GM18867 (cell line): ENCODE measurements at regions not wholly inside any gene's neighbourhood (a gene's known extent, or its start where the extent isn't known, plus 50 kb on each side); places are given as distances from the start of the nearest gene placed in this dataset.
A peak's percentile ranks its signal among the peaks of the same experiment; 100 is the strongest.

ENCODE experiments used
- ATAC-seq: cut with Tn5 transposase; IDR thresholded peaks from one replicate; pipeline ENCODE4 v1.9.1; 2021; ENCODE audit warnings: mild to moderate bottlenecking, moderate library complexity; ENCODE audit not compliant: unreplicated experiment

- no peak for ATAC-seq
Observed at GRCh38 chr3:72153477-72154314, 368.7 kb upstream of the PROK2 start.

- ATAC-seq = no peak
Observed at GRCh38 chr3:72152551-72153476, 367.9 kb upstream of the PROK2 start.

- ATAC-seq = no peak
Observed at GRCh38 chr3:72151465-72152238, 366.7 kb upstream of the PROK2 start.

GRCh38 chr3:72150634-72151412, 365.9 kb upstream of the PROK2 start:
- ATAC-seq = no peak

- ATAC-seq = no peak
Observed at GRCh38 chr3:72149645-72150300, 364.8 kb upstream of the PROK2 start.

- ATAC-seq = no peak
Observed at GRCh38 chr3:72147600-72147999, 362.7 kb upstream of the PROK2 start.

- ATAC-seq = no peak
Observed at GRCh38 chr3:72145506-72146380, 360.8 kb upstream of the PROK2 start.

GRCh38 chr3:72144773-72145505, 360.0 kb upstream of the PROK2 start:
- peak; percentile 62 for ATAC-seq

GRCh38 chr3:72143966-72144717, 359.2 kb upstream of the PROK2 start:
- no peak for ATAC-seq

- ATAC-seq = no peak
Observed at GRCh38 chr3:72143322-72143721, 358.4 kb upstream of the PROK2 start.

GRCh38 chr3:72142028-72142427, 357.1 kb upstream of the PROK2 start:
- ATAC-seq = no peak

GRCh38 chr3:72141264-72141663, 356.3 kb upstream of the PROK2 start:
- no peak for ATAC-seq

- no peak for ATAC-seq
Observed at GRCh38 chr3:72139316-72139715, 354.4 kb upstream of the PROK2 start.

- ATAC-seq = peak; percentile 71
Observed at GRCh38 chr3:72137865-72138861, 353.2 kb upstream of the PROK2 start.

GRCh38 chr3:72135636-72136035, 350.7 kb upstream of the PROK2 start:
- no peak for ATAC-seq

GRCh38 chr3:72134989-72135451, 350.1 kb upstream of the PROK2 start:
- ATAC-seq = peak; percentile 37
